GM12878 (cell line): ENCODE measurements at regions not wholly inside any gene's neighbourhood (a gene's known extent, or its start where the extent isn't known, plus 50 kb on each side); places are given as distances from the start of the nearest gene placed in this dataset.

Experiments used
- ATAC-seq: fragments of 200-7000 bp; cut with Tn5 transposase; 3 replicates; pipeline ENCODE4 v1.9.1; 2020; ENCODE audit warnings: mild to moderate bottlenecking, moderate library complexity
- BruUV-seq: library from RNA; stranded (reverse); fragments of 400-500 nt; replicated peaks from 2 replicates; lab custom pipeline; 2021; lab: Mats Ljungman, UMichigan
- CTCF ChIA-PET: fragments of 300-600 bp; sonication (Branson Sonifier 250); formaldehyde crosslinking; extraction: SDS; loops from one replicate; lab custom pipeline; 2021; ENCODE audit warnings: inconsistent platforms; lab: Yijun Ruan, JAX
- POLR2A ChIA-PET: fragments of 350-600 bp; formaldehyde crosslinking; extraction: SDS; loops from one replicate; lab custom pipeline; 2021; ENCODE audit warnings: inconsistent platforms; lab: Charles Lee
- RAD21 ChIA-PET: fragments of 300-600 bp; sonication (Branson Sonifier 250); formaldehyde crosslinking; loops from one replicate; lab custom pipeline; 2023; ENCODE audit warnings: antibody characterized with exemption; ENCODE audit not compliant: unreplicated experiment; lab: Charles Lee
- SMC1A ChIA-PET: fragments of 300-600 bp; sonication (Branson Sonifier 250); formaldehyde crosslinking; loops from one replicate; lab custom pipeline; 2023; ENCODE audit not compliant: unreplicated experiment, uncharacterized antibody; lab: Charles Lee
- DNase-seq: peaks from one replicate; pipeline ENCODE4 v3.0.0-alpha.2; 2011; ENCODE audit warnings: low read depth, low spot score
- FAIRE-seq: peaks from 3 replicates; lab custom pipeline; 2011; peaks lifted over from hg19 to GRCh38; lab: Jason Lieb, UNC
- H2AFZ ChIP-seq: 2 replicates; pipeline ENCODE4 v1.6.0; 2011; ENCODE audit warnings: low read depth, low read length, control low read depth; ENCODE audit not compliant: control insufficient read depth
- H3K27ac ChIP-seq: 2 replicates; pipeline ENCODE4 v1.5.1; 2011; ENCODE audit warnings: control low read depth; ENCODE audit not compliant: control insufficient read depth, insufficient read depth
- H3K27me3 ChIP-seq, 2 experiments: replicated peaks in 1 of 2; 2 replicates each; pipeline versions ENCODE4 v1.6.0 to v1.6.1; 2011; ENCODE audit warnings: low read length in 1 of 2; ENCODE audit not compliant: control insufficient read depth in 2 of 2, insufficient read depth in 2 of 2
- H3K36me3 ChIP-seq, 2 experiments: 2 replicates each; pipeline ENCODE4 v1.5.1; 2011; ENCODE audit warnings: low read length in 1 of 2; ENCODE audit not compliant: control insufficient read depth in 2 of 2, insufficient read depth in 2 of 2
- H3K4me1 ChIP-seq: 2 replicates; pipeline ENCODE4 v1.6.1; 2011; ENCODE audit warnings: mild to moderate bottlenecking, low read length, moderate library complexity, mixed read lengths; ENCODE audit not compliant: control insufficient read depth, insufficient read depth
- H3K4me2 ChIP-seq: 2 replicates; pipeline ENCODE4 v1.6.0; 2011; ENCODE audit warnings: control low read depth; ENCODE audit not compliant: control insufficient read depth, insufficient read depth
- H3K4me3 ChIP-seq: fragments of 200-600 bp; sonication (generic); 2 replicates; pipeline ENCODE4 v1.5.1; 2016
- H3K79me2 ChIP-seq: 2 replicates; pipeline ENCODE4 v1.6.0; 2011; ENCODE audit warnings: low read length; ENCODE audit not compliant: control insufficient read depth, insufficient read depth
- H3K9ac ChIP-seq: 2 replicates; pipeline ENCODE4 v1.8.0; 2011; ENCODE audit warnings: low read length, control low read depth, mixed read lengths; ENCODE audit not compliant: control insufficient read depth, insufficient read depth
- H3K9me3 ChIP-seq: replicated peaks from 3 replicates; pipeline ENCODE4 v1.5.1; 2011; ENCODE audit warnings: mild to moderate bottlenecking, low read length; ENCODE audit not compliant: control insufficient read depth, insufficient read depth
- H4K20me1 ChIP-seq: 2 replicates; pipeline ENCODE4 v1.6.0; 2011; ENCODE audit not compliant: control insufficient read depth, insufficient read depth
- ATF7 ChIP-seq: fragments of 450-650 bp; IDR thresholded peaks from 2 replicates; pipeline ENCODE4 v1.6.1; 2016; ENCODE audit warnings: low read depth, mild to moderate bottlenecking
- CHD2 ChIP-seq: IDR thresholded peaks from 2 replicates; pipeline ENCODE4 v1.6.1; 2011; ENCODE audit warnings: low read depth, low read length, improper control_type of control experiment, borderline replicate concordance
- EGR1 ChIP-seq, 2 experiments: IDR thresholded peaks; 1 replicate in 1 of 2; 2 replicates in 1 of 2; pipeline ENCODE4 v1.6.1; 2011 to 2012; ENCODE audit warnings: low read depth in 2 of 2, low read length in 2 of 2, borderline replicate concordance in 1 of 2, mild to moderate bottlenecking in 1 of 2, moderate library complexity in 1 of 2
- NR2F1 ChIP-seq: fragments of 450-650 bp; conservative IDR thresholded peaks from 2 replicates; pipeline ENCODE4 v1.6.1; 2017; ENCODE audit warnings: mild to moderate bottlenecking
- POLR2A ChIP-seq: IDR thresholded peaks from 2 replicates; pipeline ENCODE4 v1.6.1; 2011; ENCODE audit warnings: low read depth, mild to moderate bottlenecking, low read length
- RBBP5 ChIP-seq: fragments of 200-600 bp; sonication (generic); conservative IDR thresholded peaks from 2 replicates; pipeline ENCODE4 v1.6.1; 2016
- RELA ChIP-seq: fragments of 450-650 bp; IDR thresholded peaks from 2 replicates; pipeline ENCODE4 v1.8.0; 2014; ENCODE audit warnings: borderline replicate concordance; ENCODE audit not compliant: partially characterized antibody
- SP1 ChIP-seq: IDR thresholded peaks from one replicate; pipeline ENCODE4 v1.6.1; 2011; ENCODE audit warnings: low read depth, low read length
- TAF1 ChIP-seq: IDR thresholded peaks from 2 replicates; pipeline ENCODE4 v1.6.1; 2011; ENCODE audit warnings: mild to moderate bottlenecking, low read depth, low read length, borderline replicate concordance
- WGBS: methylation state at CpG from one replicate; pipeline ENCODE4 v1.1.6; 2016; ENCODE audit warnings: low lambda C conversion rate; ENCODE audit not compliant: insufficient replicate concordance, insufficient coverage; ENCODE audit errors: missing lambda C conversion rate; 5-methylcytosine and 5-hydroxymethylcytosine counted together
- in situ Hi-C: fragments of 300-500 bp; cut with MboI; formaldehyde crosslinking; loops from 9 replicates; pipeline ENCODE4 v1.14.3; 2018; ENCODE audit warnings: mixed read lengths
- intact Hi-C: fragments of 100-400 bp; cut with micrococcal nuclease; formaldehyde crosslinking; loops from one replicate; pipeline ENCODE4 v1.14.2; 2022; ENCODE audit not compliant: unreplicated experiment
- TF ChIP-seq, protein P1 (sequence below): fragments of 450-650 bp; IDR thresholded peaks from 2 replicates; pipeline ENCODE4 v1.6.1; 2014; ENCODE audit warnings: mild to moderate bottlenecking
- TF ChIP-seq, protein P2 (sequence below): fragments of 450-650 bp; formaldehyde crosslinking; IDR thresholded peaks from 2 replicates; pipeline ENCODE4 v1.5.0; 2022; ENCODE audit warnings: mild to moderate bottlenecking, missing genetic modification characterization
- TF ChIP-seq, protein P3 (sequence below): fragments of 450-650 bp; IDR thresholded peaks from 2 replicates; pipeline ENCODE4 v1.6.1; 2018; ENCODE audit warnings: mild to moderate bottlenecking, low read depth, moderate library complexity; ENCODE audit not compliant: partially characterized antibody

DNA sequence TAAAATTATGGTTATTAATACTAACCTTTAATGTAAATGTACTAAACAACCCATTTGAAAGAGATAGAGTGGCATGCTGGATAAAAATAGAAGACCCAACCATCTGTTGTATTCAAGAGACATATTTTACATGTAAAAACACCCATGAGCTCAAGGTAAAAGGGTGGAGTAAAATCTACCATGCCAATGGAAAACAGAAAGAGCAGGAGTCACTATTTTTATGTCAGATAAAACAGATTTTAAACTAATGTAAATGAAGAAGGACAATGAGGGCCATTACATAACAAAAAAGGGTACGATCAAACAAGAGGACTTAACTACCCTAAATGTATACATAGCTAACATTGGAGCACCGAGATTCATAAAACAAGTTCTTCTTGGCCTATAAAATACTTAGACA lies 66.3 kb downstream of the ITM2A start:
- FAIRE-seq (no peak), ATAC-seq (no peak), DNase-seq (no peak)
- BruUV-seq: no TSS peak
- intact Hi-C loops: no loop called here
- Histone ChIP-seq H3K36me3 (no peaks in the 10 kb centered on the region), H3K4me3 (no peak overlapping the region), H3K9me3 (no peaks in the 10 kb centered on the region), H3K27ac (no peak overlapping the region), H2AFZ (no peak overlapping the region), H3K4me1 (no peaks in the 10 kb centered on the region), H3K27me3 (no peaks in the 10 kb centered on the region), H3K9ac (no peak overlapping the region), H3K79me2 (no peaks in the 10 kb centered on the region), H3K4me2 (no peak overlapping the region), H4K20me1 (no peaks in the 10 kb centered on the region)
- POLR2A ChIA-PET: no interaction called here
- TF ChIP-seq, protein P1, sequence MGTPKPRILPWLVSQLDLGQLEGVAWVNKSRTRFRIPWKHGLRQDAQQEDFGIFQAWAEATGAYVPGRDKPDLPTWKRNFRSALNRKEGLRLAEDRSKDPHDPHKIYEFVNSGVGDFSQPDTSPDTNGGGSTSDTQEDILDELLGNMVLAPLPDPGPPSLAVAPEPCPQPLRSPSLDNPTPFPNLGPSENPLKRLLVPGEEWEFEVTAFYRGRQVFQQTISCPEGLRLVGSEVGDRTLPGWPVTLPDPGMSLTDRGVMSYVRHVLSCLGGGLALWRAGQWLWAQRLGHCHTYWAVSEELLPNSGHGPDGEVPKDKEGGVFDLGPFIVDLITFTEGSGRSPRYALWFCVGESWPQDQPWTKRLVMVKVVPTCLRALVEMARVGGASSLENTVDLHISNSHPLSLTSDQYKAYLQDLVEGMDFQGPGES: no peak
- no peak for TF ChIP-seq CHD2
- TF ChIP-seq NR2F1: no peak
- no peak for TF ChIP-seq RELA
- no peak for TF ChIP-seq POLR2A
- TF ChIP-seq, protein P2, sequence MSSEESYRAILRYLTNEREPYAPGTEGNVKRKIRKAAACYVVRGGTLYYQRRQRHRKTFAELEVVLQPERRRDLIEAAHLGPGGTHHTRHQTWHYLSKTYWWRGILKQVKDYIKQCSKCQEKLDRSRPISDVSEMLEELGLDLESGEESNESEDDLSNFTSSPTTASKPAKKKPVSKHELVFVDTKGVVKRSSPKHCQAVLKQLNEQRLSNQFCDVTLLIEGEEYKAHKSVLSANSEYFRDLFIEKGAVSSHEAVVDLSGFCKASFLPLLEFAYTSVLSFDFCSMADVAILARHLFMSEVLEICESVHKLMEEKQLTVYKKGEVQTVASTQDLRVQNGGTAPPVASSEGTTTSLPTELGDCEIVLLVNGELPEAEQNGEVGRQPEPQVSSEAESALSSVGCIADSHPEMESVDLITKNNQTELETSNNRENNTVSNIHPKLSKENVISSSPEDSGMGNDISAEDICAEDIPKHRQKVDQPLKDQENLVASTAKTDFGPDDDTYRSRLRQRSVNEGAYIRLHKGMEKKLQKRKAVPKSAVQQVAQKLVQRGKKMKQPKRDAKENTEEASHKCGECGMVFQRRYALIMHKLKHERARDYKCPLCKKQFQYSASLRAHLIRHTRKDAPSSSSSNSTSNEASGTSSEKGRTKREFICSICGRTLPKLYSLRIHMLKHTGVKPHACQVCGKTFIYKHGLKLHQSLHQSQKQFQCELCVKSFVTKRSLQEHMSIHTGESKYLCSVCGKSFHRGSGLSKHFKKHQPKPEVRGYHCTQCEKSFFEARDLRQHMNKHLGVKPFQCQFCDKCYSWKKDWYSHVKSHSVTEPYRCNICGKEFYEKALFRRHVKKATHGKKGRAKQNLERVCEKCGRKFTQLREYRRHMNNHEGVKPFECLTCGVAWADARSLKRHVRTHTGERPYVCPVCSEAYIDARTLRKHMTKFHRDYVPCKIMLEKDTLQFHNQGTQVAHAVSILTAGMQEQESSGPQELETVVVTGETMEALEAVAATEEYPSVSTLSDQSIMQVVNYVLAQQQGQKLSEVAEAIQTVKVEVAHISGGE: no peak
- no peak for TF ChIP-seq ATF7
- no peak for TF ChIP-seq TAF1
- TF ChIP-seq EGR1 (IDR thresholded peaks at IDR 0.05; ENCODE audit: borderline replicate concordance in 1 of 2, low read depth in 2 of 2, low read length in 2 of 2): no peak
- no peak for TF ChIP-seq RBBP5
- TF ChIP-seq, protein P3, sequence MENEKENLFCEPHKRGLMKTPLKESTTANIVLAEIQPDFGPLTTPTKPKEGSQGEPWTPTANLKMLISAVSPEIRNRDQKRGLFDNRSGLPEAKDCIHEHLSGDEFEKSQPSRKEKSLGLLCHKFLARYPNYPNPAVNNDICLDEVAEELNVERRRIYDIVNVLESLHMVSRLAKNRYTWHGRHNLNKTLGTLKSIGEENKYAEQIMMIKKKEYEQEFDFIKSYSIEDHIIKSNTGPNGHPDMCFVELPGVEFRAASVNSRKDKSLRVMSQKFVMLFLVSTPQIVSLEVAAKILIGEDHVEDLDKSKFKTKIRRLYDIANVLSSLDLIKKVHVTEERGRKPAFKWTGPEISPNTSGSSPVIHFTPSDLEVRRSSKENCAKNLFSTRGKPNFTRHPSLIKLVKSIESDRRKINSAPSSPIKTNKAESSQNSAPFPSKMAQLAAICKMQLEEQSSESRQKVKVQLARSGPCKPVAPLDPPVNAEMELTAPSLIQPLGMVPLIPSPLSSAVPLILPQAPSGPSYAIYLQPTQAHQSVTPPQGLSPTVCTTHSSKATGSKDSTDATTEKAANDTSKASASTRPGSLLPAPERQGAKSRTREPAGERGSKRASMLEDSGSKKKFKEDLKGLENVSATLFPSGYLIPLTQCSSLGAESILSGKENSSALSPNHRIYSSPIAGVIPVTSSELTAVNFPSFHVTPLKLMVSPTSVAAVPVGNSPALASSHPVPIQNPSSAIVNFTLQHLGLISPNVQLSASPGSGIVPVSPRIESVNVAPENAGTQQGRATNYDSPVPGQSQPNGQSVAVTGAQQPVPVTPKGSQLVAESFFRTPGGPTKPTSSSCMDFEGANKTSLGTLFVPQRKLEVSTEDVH: no peak
- TF ChIP-seq SP1: no peak
- SMC1A ChIA-PET: no interaction called here
- CTCF ChIA-PET: interaction anchor here (1.0 to 1.6 kb wide), 2 partner anchors 10 to 14 kb away, joined by 3 read pairs; no protein-coding TSS in a partner anchor
- RAD21 ChIA-PET: no interaction called here
- 18% methylated on average over 2 of the region's 2 CpGs for WGBS
- in situ Hi-C loops: no loop called here
